GM19463 (cell line): ENCODE measurements at regions not wholly inside any gene's neighbourhood (a gene's known extent, or its start where the extent isn't known, plus 50 kb on each side); places are given as distances from the start of the nearest gene placed in this dataset.

Experiments
- ATAC-seq: cut with Tn5 transposase; IDR thresholded peaks from one replicate; pipeline ENCODE4 v1.9.1; 2021; ENCODE audit warnings: mild to moderate bottlenecking, moderate library complexity; ENCODE audit not compliant: unreplicated experiment

GRCh38 chr4:18556402-18556801, 534.8 kb upstream of the LCORL start:
- no peak for ATAC-seq

DNA sequence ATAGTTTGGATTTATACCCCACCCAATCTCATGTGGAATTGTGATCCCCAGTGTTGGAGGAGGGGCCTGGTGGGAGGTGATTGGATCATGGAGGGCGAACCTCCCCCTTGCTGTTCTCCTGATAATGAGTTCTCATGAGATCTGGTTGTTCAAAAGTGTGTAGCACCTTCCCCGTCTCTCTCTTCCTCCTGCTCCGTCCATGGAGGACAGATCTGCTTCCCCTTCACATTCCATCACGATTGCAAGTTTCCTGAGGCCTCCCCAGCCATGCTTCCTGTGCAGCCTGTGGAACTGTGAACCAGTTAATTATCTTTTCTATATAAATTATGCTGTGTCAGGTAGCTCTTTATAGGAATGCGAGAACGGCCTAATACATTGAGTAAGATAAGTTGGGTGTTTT, 518.8 kb upstream of the LCORL start:
- ATAC-seq: no peak

DNA sequence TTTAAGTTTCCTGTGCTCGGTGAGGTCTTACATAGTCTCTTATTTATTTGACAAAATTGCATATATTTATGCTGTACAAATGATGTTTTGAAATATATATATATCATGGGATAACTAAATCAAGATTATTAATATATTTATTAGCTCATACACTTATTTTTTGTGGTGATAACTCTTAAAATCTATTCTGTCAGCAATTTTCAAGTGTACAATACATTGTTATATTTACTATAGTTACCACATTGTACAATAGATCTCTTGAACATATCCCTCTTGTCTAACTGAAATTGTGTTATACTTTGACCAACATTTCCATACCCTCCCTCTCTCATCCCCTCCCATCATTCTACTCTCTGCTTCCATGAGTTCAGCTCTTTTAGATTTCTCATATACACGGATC, 516.6 kb upstream of the LCORL start:
- no peak for ATAC-seq

GRCh38 chr4:18536428-18536827, 514.9 kb upstream of the LCORL start:
- no peak for ATAC-seq

GRCh38 chr4:18535948-18536347, 514.4 kb upstream of the LCORL start:
- ATAC-seq: no peak

- ATAC-seq: no peak
Measured at GRCh38 chr4:18533262-18533775, 511.8 kb upstream of the LCORL start.

DNA sequence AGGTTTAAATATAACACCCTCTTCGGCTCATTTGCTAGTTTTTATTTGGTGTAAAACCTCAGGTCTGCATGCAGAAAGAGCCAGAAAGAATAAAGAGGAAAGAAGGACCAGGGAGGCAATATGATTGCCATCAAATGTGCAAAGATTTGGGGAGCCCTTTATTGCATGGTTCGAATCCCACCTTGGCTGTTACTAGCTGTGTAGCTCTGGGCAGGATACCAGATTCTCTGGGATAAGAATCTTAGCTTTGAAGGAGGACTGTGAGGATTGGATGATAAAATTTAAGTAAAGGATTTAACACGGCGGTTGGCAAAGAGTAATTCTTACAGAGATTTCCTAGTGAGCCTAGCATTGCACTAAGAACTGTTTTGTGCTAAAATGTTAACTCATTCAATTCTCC, 510.2 kb upstream of the LCORL start:
- no peak for ATAC-seq

DNA sequence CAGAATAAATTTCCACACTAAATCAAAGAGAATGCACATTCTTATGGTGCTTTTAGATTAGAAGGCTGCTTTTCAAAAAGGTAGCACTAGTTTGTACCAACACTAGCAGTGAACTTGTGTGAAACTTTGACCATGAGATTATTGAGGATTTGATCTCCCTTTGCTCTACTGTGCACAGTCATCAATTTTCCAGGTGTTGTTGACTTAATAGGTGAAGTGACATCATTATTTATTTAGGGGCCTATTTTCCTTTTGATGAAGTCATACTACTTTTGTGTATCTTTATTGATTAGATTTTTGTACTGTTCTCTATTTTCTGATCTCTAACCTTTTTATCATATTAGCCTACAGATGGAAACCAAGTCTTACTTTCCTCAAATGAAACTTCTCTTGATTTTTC, 507.9 kb upstream of the LCORL start:
- no peak for ATAC-seq

DNA sequence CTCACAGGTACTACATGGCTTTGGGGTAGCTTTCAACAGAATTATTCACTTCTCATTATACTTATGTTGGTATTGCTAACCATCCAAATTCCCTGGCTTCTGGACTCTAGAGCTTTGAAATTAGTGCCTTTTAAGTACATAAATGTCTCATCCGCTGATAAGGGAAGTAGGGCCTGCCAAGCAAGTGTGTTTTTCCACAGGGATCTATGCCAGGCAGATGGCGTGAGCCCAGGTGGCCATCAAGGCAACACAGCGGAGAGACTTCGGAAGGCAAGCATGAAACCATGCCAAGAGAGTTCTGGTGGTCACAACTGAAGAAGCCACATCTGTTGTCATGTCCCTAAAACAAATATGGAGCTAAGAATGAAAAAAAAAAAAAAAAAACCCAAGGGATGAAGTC, 503.1 kb upstream of the LCORL start:
- ATAC-seq: no peak

DNA sequence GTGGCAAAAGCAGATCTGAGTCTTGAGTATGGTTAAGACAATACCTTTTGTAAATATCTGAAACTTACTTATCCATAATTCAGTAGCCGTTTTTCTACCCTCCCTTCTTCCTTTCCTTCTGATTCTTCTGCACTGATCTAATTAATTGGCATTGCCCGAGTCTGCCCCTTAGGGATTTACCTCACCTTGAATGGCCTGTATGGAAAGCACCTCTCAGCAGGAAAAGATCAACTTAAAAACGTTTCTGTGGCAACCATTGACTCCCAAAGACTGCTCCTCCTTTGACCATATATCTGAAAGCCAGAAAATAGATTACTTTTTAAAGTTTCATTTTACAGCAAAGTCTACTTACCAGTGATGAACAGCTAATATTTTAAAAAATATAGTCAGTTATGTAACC, 496.5 kb upstream of the LCORL start:
- ATAC-seq: no peak

DNA sequence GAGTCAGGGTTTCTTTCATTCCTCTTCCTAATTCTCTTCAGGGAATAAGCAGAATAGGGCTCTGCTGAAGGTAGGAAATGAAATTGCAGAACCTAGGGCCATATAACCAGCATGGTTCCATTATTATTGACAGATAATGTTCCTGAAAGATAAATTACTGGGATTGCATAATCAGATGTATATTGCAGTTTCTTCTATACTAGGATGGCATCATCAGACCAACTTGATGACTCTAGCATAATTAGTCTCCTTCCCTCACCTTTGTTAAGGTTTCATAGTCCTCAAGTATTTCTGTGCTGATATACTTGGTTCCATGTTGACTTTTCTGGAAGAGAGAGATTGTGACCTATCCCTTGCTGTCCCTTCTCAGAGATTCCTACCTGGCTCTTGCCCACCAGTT, 492.3 kb upstream of the LCORL start:
- no peak for ATAC-seq

DNA sequence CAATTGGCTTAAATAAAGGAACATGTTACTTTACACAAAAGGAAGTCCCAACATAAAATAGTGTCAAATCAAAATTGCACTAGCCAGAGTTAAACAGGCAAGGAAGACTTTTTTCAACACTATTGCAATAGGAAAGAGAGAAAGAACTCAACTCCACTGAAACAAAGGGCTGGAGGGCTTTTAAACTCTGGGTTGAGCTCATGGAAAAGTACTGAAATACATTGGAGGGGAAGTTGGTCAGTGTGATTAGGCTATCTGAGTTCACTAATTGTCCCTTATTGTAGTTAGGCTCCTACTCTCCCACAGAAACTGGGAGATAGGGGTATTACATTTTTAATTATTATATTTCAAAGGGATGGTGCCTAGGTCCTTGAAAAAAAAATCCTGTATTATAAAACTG, 491.2 kb upstream of the LCORL start:
- ATAC-seq: no peak

DNA sequence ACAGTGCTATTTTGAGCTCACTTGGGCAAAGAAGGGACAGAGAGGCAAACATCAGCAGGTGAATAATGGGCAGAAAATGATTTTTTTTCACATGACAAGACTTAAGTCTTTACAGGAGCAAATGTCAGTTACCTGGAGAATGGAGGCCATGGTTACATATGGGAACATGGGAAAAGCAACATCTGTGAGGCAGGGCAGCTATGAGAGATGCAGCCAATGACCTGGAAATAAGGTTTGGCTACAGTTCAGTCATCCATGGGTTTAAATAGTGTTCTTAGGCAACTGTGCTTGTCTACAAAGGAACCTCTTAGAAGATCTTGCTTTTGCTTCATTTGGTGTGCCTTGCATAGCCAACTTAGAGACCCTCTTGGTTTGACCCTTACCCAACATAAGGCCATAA, 490.2 kb upstream of the LCORL start:
- no peak for ATAC-seq

GRCh38 chr4:18508786-18509185, 487.2 kb upstream of the LCORL start:
- ATAC-seq: no peak

- ATAC-seq: no peak
Measured at GRCh38 chr4:18480928-18481327, 459.4 kb upstream of the LCORL start.

DNA sequence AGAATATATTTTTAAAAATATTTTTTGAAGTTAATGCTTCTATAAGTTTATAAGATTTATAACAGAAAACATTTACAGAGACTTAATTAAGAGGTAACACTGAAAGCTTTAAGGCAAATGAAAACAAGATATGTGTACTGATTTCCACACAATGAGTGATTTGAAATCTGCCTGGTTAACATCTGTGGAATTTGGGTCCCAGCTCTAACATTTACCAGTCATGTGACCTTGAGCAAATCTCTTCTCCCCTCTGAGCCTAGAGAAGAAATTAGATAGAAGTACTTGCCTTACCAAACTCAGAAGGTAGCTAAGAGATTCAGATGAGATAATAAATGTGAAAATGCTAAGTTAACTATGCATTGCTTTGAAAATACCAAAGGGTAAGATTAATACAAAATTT, 458.8 kb upstream of the LCORL start:
- ATAC-seq: no peak

DNA sequence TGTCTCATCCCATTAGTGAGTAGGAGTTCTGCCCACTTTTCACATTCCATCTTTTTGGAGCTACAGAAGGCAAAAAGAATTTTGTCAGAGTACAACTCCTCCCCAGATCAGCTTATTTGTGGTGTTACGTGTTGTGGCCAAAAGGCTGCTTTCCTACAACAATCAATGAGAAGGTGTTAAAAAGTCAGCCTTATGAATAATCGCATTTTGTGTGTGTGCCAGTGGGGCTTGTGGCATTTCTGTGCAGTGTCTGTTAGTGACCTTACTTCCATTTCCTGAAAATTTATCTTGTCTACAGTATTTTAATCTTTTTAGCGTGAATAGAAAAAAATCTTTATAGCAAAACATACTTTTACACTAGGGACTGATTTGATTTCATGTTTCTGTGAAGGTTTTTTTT, 458.3 kb upstream of the LCORL start:
- no peak for ATAC-seq

- no peak for ATAC-seq
Measured at GRCh38 chr4:18463987-18464559, 442.5 kb upstream of the LCORL start.

DNA sequence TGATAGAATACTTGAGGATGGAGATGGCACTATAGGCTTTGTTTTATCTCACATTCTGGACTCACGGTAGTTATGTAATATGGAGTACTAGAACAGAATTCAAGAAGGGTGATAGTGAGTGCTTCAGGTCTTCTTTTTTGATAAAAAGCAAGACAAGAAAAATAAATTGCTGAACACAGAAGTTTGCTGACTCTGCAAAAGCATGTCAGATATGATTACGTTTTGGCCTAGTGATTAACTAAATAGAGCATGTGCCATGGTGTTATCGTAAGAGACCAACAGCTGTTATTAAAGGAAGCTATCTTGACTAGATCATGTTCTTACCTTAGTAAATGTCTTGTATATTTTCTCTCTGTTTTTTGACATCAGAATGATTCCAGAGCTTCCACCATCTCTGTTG, 436.9 kb upstream of the LCORL start:
- no peak for ATAC-seq

- ATAC-seq: no peak
Measured at GRCh38 chr4:18454349-18454748, 432.8 kb upstream of the LCORL start.

DNA sequence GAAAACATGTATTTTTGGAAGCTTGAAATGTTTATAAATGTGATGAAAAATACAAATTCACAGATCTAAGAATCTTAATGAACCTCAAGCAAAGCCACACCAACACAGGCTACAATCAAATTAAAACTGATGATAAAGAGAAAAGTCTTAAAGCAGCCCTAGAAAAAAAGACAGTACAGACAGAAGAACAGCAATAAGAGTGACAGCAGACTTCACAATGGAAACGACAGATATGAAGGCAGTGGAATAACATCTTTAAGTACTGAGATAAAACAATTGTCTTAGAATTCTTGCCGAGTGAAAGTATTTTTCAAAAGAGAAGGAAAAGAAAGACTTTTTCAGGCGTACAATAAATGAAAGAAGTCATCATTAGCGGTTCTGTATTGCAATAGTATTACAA, 423.6 kb upstream of the LCORL start:
- ATAC-seq: no peak

GRCh38 chr4:18444206-18444605, 422.7 kb upstream of the LCORL start:
- no peak for ATAC-seq

DNA sequence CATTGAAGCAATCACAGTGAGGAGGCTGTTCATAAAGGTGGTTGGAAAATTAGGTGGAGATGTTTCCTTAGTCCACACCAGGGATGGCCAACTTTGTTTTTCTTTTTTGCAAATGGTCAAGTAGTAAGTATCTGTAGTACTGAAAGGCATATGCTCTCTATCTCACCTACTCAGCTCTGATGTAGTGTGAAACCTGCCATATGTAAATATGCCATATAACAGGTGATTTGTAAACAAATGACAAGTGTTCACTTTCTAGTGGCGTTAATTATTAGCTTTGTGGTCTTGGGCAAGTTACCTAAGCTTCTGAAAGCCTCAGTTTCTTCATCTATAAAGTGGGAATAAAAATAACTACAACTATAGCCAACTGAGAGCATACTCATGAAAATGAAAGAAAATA, 421.4 kb upstream of the LCORL start:
- no peak for ATAC-seq

GRCh38 chr4:18441676-18442075, 420.1 kb upstream of the LCORL start:
- ATAC-seq: no peak
